Peyer's patch (tissue), 4 donors: ENCODE measurements at regions not wholly inside any gene's neighbourhood (a gene's known extent, or its start where the extent isn't known, plus 50 kb on each side); places are given as distances from the start of the nearest gene placed in this dataset.

ENCODE experiments used
- CTCF ChIP-seq, 6 experiments: fragments of 450-650 bp in 4 of 6; fragments of 200-600 bp in 2 of 6; sonication (generic) in 1 of 6; IDR thresholded peaks; one replicate each; pipeline ENCODE4 v1.5.1; 2017 to 2019; ENCODE audit warnings: antibody characterized with exemption in 6 of 6, mild to moderate bottlenecking in 3 of 6, moderate library complexity in 1 of 6
- POLR2A ChIP-seq, 2 donors: fragments of 450-650 bp; IDR thresholded peaks; one replicate each; pipeline ENCODE4 v1.5.1; 2017; ENCODE audit warnings: antibody characterized with exemption in 2 of 2, mild to moderate bottlenecking in 2 of 2, moderate library complexity in 2 of 2

- no peak for TF ChIP-seq CTCF (IDR thresholded peaks at IDR 0.05)
- no peak for TF ChIP-seq POLR2A (IDR thresholded peaks at IDR 0.05)
Measured at GRCh38 chr2:242022550-242023290, 153.2 kb downstream of the RTP5 start.
